ENCODE measurements at regions not wholly inside any gene's neighbourhood (a gene's known extent, or its start where the extent isn't known, plus 50 kb on each side); places are given as distances from the start of the nearest gene placed in this dataset.
"Not testable (repeated sequence)": the region's sequence is repeated elsewhere in the genome, so short reads cannot be mapped to it uniquely, and the experiment has no call there.

DNA sequence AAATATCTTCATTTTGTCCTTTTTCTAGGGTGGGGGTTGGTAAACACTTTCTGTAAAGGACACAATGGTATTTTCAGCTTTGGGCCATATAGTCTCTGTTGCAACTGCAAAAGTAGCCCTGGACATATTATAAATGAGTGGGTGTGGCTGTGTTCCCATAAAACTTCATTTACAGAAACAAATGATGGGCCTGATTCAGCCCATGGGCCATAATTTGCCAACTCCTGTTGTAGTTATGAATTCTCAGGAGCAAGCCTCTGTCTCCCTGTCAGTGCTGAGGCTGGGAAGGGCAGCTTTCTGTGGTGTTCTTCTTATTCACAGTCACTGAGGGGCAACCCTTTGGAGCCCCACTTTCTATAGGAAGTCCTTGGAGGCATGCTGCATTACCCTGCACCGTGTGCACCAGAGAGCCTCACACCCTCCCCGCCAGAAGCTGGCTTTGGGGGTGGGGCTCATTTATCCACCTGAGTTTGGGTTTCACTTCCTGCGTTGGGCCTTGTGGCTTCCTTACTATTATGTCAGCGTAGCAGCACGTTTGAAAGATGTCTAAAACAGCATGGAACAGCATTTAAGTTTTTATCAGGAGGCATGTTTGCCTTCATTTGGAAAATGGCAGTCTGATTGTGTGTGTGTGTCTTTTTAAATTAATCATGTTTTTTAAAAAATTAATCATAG is 60.8 kb upstream of the FAN1 start:
- DNase-seq (ENCODE audit: low read depth), result not testable (repeated sequence)

DNA sequence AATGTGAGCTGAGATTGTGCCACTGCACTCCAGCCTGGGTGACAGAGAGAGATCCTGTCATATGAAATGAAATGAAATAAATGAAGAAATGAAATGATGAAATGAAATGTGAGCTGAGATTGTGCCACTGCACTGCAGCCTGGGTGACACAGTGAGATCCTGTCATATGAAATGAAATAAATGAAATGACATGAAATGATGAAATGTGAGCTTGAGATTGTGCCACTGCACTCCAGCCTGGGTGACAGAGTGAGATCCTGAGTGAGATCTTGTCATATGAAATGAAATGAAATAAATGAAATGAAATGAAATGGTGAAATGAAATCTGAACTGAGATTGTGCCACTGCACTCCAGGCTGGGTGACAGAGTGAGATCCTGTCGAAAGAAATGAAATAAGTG is 58.2 kb upstream of the FAN1 start:
- DNase-seq (ENCODE audit: low read depth), result not testable (repeated sequence)

All from stimulated activated CD8-positive, alpha-beta memory T cell treated with anti-CD3 and anti-CD28 coated beads, Interleukin-15, amount 100 ng/mL, for 1 hour (primary cell).